ENCODE measurements at regions not wholly inside any gene's neighbourhood (a gene's known extent, or its start where the extent isn't known, plus 50 kb on each side); places are given as distances from the start of the nearest gene placed in this dataset.
A peak's percentile ranks its signal among the peaks of the same experiment; 100 is the strongest.

- Histone ChIP-seq H3K4me1 (no peaks in the 10 kb centered on the region), H3K4me3 (no peak overlapping the region), H3K27me3 (no peaks in the 10 kb centered on the region), H3K27ac (no peak overlapping the region), H3K9me3 (no peaks in the 10 kb centered on the region), H3K36me3 (no peaks in the 10 kb centered on the region)
- TF ChIP-seq, protein P1, sequence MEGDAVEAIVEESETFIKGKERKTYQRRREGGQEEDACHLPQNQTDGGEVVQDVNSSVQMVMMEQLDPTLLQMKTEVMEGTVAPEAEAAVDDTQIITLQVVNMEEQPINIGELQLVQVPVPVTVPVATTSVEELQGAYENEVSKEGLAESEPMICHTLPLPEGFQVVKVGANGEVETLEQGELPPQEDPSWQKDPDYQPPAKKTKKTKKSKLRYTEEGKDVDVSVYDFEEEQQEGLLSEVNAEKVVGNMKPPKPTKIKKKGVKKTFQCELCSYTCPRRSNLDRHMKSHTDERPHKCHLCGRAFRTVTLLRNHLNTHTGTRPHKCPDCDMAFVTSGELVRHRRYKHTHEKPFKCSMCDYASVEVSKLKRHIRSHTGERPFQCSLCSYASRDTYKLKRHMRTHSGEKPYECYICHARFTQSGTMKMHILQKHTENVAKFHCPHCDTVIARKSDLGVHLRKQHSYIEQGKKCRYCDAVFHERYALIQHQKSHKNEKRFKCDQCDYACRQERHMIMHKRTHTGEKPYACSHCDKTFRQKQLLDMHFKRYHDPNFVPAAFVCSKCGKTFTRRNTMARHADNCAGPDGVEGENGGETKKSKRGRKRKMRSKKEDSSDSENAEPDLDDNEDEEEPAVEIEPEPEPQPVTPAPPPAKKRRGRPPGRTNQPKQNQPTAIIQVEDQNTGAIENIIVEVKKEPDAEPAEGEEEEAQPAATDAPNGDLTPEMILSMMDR (IDR thresholded peaks at IDR 0.05) = no peak
- intact Hi-C loops (cut with DNase I) = no loop called here
- no peak for DNase-seq (ENCODE audit: low spot score in 2 of 2)
Measured at GRCh38 chr20:6575912-6576401, 191.5 kb upstream of the BMP2 start.

DNA sequence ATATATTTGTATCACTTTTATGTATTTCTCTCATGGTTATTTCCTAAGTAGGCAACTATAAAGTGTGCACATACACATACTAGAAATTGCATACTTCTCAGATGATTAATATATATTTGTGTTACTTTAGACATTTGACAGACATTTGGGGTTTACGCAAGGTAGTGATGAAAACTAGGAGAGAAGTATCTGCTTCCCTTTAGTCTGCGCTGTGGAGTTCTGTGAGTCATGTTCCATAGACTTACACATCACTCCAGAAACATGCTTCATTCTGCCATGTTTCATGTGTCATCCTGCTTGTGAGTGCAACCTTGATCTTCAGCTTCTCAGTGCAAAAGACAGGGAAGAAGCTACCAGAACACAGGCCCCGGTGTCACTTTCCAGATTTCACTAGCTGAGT is 200.7 kb upstream of the BMP2 start:
- Histone ChIP-seq H3K9me3 (no peaks in the 10 kb centered on the region), H3K27ac (no peak overlapping the region), H3K4me3 (no peak overlapping the region), H3K27me3 (no peaks in the 10 kb centered on the region), H3K4me1 (no peaks in the 10 kb centered on the region), H3K36me3 (no peaks in the 10 kb centered on the region)
- intact Hi-C loops (cut with DNase I) = no loop called here
- TF ChIP-seq, protein P1 (IDR thresholded peaks at IDR 0.05) = no peak
- DNase-seq (ENCODE audit: low spot score in 2 of 2) = no peak

- H3K9me3 ChIP-seq = no peaks in the 10 kb centered on the region
- no peak for DNase-seq (ENCODE audit: low spot score in 2 of 2)
- H3K36me3 ChIP-seq = no peaks in the 10 kb centered on the region
- no peak overlapping the region for H3K27ac ChIP-seq
- TF ChIP-seq, protein P1 (IDR thresholded peaks at IDR 0.05) = no peak
- intact Hi-C loops (cut with DNase I) = no loop called here
- no peaks in the 10 kb centered on the region for H3K4me1 ChIP-seq
- no peak overlapping the region for H3K4me3 ChIP-seq
- no peaks in the 10 kb centered on the region for H3K27me3 ChIP-seq
Measured at GRCh38 chr20:6562111-6562510, 205.4 kb upstream of the BMP2 start.

- Histone ChIP-seq H3K4me1 (no peaks in the 10 kb centered on the region), H3K27ac (no peak overlapping the region), H3K9me3 (no peaks in the 10 kb centered on the region), H3K36me3 (no peaks in the 10 kb centered on the region), H3K27me3 (no peaks in the 10 kb centered on the region), H3K4me3 (peak overlapping the region in 1 of 2 donors; percentile 13)
- intact Hi-C loops (cut with DNase I) = no loop called here
- TF ChIP-seq, protein P1 (IDR thresholded peaks at IDR 0.05) = no peak
- DNase-seq (ENCODE audit: low spot score in 2 of 2) = no peak
Measured at GRCh38 chr20:6560978-6561377, 206.5 kb upstream of the BMP2 start.

- TF ChIP-seq, protein P1 (IDR thresholded peaks at IDR 0.05) = no peak
- Histone ChIP-seq H3K36me3 (no peaks in the 10 kb centered on the region), H3K4me1 (no peaks in the 10 kb centered on the region), H3K27me3 (no peaks in the 10 kb centered on the region), H3K27ac (no peak overlapping the region), H3K9me3 (no peaks in the 10 kb centered on the region), H3K4me3 (no peak overlapping the region)
- intact Hi-C loops (cut with DNase I) = no loop called here
- DNase-seq (ENCODE audit: low spot score in 2 of 2) = no peak
Measured at GRCh38 chr20:6559791-6560190, 207.7 kb upstream of the BMP2 start.

- Histone ChIP-seq H3K27me3 (no peaks in the 10 kb centered on the region), H3K4me3 (no peak overlapping the region), H3K9me3 (no peaks in the 10 kb centered on the region), H3K36me3 (no peaks in the 10 kb centered on the region), H3K4me1 (no peaks in the 10 kb centered on the region), H3K27ac (no peak overlapping the region)
- no peak for DNase-seq (ENCODE audit: low spot score in 2 of 2)
- TF ChIP-seq, protein P1 (IDR thresholded peaks at IDR 0.05) = no peak
- intact Hi-C loops (cut with DNase I) = no loop called here
Measured at GRCh38 chr20:6558341-6558740, 209.1 kb upstream of the BMP2 start.
